Transverse colon (tissue), 4 donors: ENCODE measurements at regions not wholly inside any gene's neighbourhood (a gene's known extent, or its start where the extent isn't known, plus 50 kb on each side); places are given as distances from the start of the nearest gene placed in this dataset.

Experiments
- DNase-seq: peaks from one replicate; pipeline ENCODE4 v3.0.0-alpha.2; 2019
- H3K27ac ChIP-seq, 4 donors: fragments of 200-600 bp; sonication (generic); 2 replicates each; pipeline ENCODE4 v1.5.1; 2016 to 2018; ENCODE audit warnings: inconsistent platforms in 4 of 4
- H3K27me3 ChIP-seq: fragments of 200-600 bp; sonication (generic); 2 replicates; pipeline ENCODE4 v1.5.1; 2017; ENCODE audit warnings: inconsistent platforms
- H3K36me3 ChIP-seq, 4 donors: fragments of 200-600 bp; sonication (generic); 2 replicates each; pipeline ENCODE4 v1.5.1; 2017 to 2019; ENCODE audit warnings: inconsistent platforms in 4 of 4
- H3K4me1 ChIP-seq, 4 donors: fragments of 200-600 bp; sonication (generic); 2 replicates each; pipeline ENCODE4 v1.5.1; 2017 to 2020; ENCODE audit warnings: inconsistent platforms in 4 of 4
- H3K4me3 ChIP-seq, 4 donors: fragments of 200-600 bp; sonication (generic); 1 replicate in 1 of 4; 2 replicates in 3 of 4; pipeline versions ENCODE4 v1.5.1 to v1.6.1; 2017 to 2019; ENCODE audit warnings: inconsistent platforms in 4 of 4
- H3K9me3 ChIP-seq, 2 donors: fragments of 200-600 bp; sonication (generic); 2 replicates each; pipeline ENCODE4 v1.5.1; 2017 to 2019; ENCODE audit warnings: inconsistent platforms in 2 of 2
- EP300 ChIP-seq: sonication (generic); formaldehyde crosslinking; IDR thresholded peaks from one replicate; pipeline ENCODE4 v1.6.1; 2017; ENCODE audit warnings: antibody characterized with exemption, low read depth
- POLR2A ChIP-seq: fragments of 450-650 bp; IDR thresholded peaks from one replicate; pipeline ENCODE4 v1.6.1; 2016; ENCODE audit warnings: antibody characterized with exemption, mild to moderate bottlenecking, moderate library complexity
- POLR2AphosphoS5 ChIP-seq, 3 donors: sonication (generic); formaldehyde crosslinking; IDR thresholded peaks; one replicate each; pipeline ENCODE4 v1.6.1; 2016; ENCODE audit warnings: antibody characterized with exemption in 3 of 3
- WGBS, 2 donors: methylation state at CpG; one replicate each; pipeline ENCODE4 v1.1.5; 2018; ENCODE audit warnings: low coverage in 1 of 2; 5-methylcytosine and 5-hydroxymethylcytosine counted together
- in situ Hi-C, 4 donors: fragments of 200-750 bp; cut with MboI; loops; one replicate each; pipeline versions ENCODE4 v1.15.0 to v1.15.1; 2017; ENCODE audit warnings: low sequenced_read_pairs in 3 of 4, low pct_ligation_motif_present in 1 of 4, low pct_unique_long_range_greater_than_20kb in 1 of 4
- intact Hi-C: fragments of 100-400 bp; cut with DNase I; formaldehyde crosslinking; loops from one replicate; pipeline ENCODE4 v1.15.1; 2023; ENCODE audit warnings: low total_unique reads
- TF ChIP-seq, protein P1 (sequence below), 5 experiments: fragments of 200-600 bp in 3 of 5; fragments of 450-650 bp in 2 of 5; sonication (generic) in 3 of 5; IDR thresholded peaks; 1 replicate in 2 of 5; 2 replicates in 3 of 5; pipeline ENCODE4 v1.5.1; 2016 to 2017; ENCODE audit warnings: antibody characterized with exemption in 5 of 5, inconsistent platforms in 3 of 5, mild to moderate bottlenecking in 2 of 5, moderate library complexity in 1 of 5

DNA sequence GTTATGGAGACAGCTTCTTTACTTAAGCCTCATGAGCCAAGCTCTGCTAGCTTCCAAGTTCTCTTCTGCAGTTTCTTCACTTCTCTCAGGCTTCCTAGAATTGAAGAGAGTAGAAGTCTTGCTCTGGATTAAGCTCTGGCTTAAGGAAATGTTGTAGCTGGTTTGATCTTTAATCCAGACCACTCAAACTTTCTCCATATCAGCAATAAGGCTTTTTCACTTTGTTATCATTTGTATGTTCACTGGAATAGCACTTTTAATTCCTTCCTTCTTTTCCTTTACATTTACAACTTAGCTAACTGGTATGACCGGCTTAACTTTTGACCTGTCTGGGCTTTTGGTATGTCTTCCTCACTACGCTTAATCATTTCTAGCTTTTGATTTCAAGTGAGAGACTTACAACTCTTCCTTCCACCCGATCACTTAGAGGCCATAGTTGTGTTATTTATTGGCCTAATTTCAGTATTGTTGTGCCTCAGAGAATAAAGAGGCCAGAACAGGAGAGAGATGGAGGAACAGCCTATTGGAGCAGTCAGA, 236.6 kb upstream of the BMP2 start:
- Histone ChIP-seq H3K9me3 (no peaks in the 10 kb centered on the region), H3K27me3 (no peaks in the 10 kb centered on the region), H3K4me3 (no peak overlapping the region), H3K27ac (no peak overlapping the region), H3K36me3 (no peaks in the 10 kb centered on the region), H3K4me1 (no peaks in the 10 kb centered on the region)
- 55 to 59% methylated on average over 3 of the region's 3 CpGs for WGBS, 2 donors
- TF ChIP-seq POLR2A (no peak), EP300 (no peak), POLR2AphosphoS5 (IDR thresholded peaks at IDR 0.05) (no peak)
- TF ChIP-seq, protein P1, sequence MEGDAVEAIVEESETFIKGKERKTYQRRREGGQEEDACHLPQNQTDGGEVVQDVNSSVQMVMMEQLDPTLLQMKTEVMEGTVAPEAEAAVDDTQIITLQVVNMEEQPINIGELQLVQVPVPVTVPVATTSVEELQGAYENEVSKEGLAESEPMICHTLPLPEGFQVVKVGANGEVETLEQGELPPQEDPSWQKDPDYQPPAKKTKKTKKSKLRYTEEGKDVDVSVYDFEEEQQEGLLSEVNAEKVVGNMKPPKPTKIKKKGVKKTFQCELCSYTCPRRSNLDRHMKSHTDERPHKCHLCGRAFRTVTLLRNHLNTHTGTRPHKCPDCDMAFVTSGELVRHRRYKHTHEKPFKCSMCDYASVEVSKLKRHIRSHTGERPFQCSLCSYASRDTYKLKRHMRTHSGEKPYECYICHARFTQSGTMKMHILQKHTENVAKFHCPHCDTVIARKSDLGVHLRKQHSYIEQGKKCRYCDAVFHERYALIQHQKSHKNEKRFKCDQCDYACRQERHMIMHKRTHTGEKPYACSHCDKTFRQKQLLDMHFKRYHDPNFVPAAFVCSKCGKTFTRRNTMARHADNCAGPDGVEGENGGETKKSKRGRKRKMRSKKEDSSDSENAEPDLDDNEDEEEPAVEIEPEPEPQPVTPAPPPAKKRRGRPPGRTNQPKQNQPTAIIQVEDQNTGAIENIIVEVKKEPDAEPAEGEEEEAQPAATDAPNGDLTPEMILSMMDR (IDR thresholded peaks at IDR 0.05) = no peak
- no peak for DNase-seq
- in situ Hi-C loops (no loop called here), intact Hi-C loops (no loop called here)

DNA sequence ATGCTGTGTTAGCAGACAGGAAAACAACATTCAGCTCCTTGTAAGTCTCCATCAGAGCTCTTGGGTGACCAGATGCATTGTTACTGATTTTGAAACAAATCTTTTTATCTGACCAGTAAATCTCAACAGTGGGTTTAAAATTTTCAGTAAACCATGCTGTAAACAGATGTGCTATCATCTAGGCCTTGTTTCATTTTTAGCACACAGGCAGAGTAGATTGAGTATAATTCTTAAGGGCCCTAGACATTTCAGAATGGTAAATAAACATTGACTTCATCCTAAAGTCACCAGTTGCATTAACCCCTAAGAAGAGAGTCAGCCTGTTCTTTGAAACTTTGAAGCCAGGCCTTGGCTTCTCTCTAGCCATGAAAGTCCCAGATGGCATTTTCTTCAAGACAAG, 237.2 kb upstream of the BMP2 start:
- Histone ChIP-seq H3K9me3 (no peaks in the 10 kb centered on the region), H3K27ac (no peak overlapping the region), H3K4me1 (no peaks in the 10 kb centered on the region), H3K27me3 (no peaks in the 10 kb centered on the region), H3K36me3 (no peaks in the 10 kb centered on the region), H3K4me3 (no peak overlapping the region)
- TF ChIP-seq, protein P1 (IDR thresholded peaks at IDR 0.05) = no peak
- TF ChIP-seq POLR2AphosphoS5 (IDR thresholded peaks at IDR 0.05) = no peak
- no peak for TF ChIP-seq EP300
- TF ChIP-seq POLR2A = no peak
- no peak for DNase-seq
- intact Hi-C loops = no loop called here
- in situ Hi-C loops = no loop called here

DNA sequence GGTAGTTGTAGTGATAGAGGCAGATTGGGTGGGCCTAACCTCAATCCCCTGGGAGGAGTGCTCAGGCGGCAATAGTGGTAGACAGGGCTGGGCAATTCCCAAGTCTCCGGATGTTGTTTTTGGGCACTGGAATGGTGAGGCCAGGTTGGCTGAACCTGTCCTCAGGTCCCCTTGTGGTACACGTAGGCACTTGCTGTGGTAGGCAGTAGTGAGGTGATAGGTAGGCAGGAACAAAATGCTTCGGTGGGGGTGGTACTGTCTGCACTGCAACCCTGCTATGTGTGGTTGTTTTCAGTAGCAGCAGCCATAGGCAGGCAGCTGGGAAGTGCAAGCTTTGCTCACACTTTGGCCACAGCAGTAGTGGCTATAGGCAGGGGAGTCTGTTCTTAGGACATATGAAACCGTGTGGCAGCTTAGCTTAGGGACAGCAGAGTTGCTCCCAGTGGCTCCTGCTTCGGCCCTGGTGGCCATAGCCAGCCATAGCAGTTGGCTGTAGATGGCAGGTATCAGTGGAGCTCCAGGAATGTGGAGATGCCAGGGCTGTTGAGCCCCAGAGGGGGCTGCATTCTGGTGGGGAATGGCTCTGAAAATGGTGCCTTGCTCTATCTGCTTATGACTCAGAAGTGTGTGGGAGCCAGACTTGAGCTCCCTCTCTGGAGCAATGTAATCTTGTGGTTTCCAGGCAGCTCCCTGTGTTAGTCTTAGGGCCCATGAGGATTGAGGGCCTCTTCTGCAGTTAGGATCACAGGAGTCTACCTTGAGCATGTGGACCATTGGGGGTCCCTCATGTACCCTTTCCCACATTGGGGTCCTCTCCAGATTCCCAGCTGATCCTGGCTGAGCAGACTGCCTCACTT, 241.8 kb upstream of the BMP2 start:
- H3K4me1 ChIP-seq = no peaks in the 10 kb centered on the region
- no peak for DNase-seq
- no peak for TF ChIP-seq POLR2A
- TF ChIP-seq, protein P1 (IDR thresholded peaks at IDR 0.05) = no peak
- H3K9me3 ChIP-seq = peaks cover 0 to 7% of the 10 kb centered on the region in 2 donors
- 76% methylated on average over 6 of the region's 6 CpGs; no CpG with 5 or more reads in 1 of the 2 donors for WGBS, 2 donors
- in situ Hi-C loops = no loop called here
- H3K4me3 ChIP-seq = no peak overlapping the region
- no peaks in the 10 kb centered on the region for H3K27me3 ChIP-seq
- intact Hi-C loops = no loop called here
- H3K36me3 ChIP-seq = no peaks in the 10 kb centered on the region
- no peak overlapping the region for H3K27ac ChIP-seq

DNA sequence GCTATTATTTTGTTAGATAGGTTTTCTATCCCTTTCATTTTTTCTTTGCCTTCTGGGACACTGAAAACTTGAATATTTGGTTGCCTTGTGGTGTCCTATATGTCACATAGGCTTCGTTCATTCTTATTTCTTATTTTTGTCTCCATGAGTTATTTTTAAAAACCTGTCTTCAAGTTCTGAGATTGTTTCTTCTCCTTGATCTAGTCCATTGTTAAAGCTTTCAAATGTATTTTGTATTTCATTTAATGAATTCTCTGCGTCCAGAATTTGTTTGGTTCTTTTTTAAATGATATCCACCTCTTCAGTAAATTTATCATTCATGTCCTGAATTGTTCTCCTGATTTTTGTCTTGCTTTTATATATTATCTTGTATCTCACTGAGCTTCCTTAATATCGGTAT, 243.2 kb upstream of the BMP2 start:
- Histone ChIP-seq H3K4me1 (no peaks in the 10 kb centered on the region), H3K4me3 (no peak overlapping the region), H3K36me3 (no peaks in the 10 kb centered on the region), H3K9me3 (peaks cover 0 to 9% of the 10 kb centered on the region in 2 donors), H3K27me3 (no peaks in the 10 kb centered on the region), H3K27ac (no peak overlapping the region)
- TF ChIP-seq POLR2AphosphoS5 (IDR thresholded peaks at IDR 0.05) (no peak), EP300 (no peak), POLR2A (no peak)
- TF ChIP-seq, protein P1 (IDR thresholded peaks at IDR 0.05) = no peak
- DNase-seq = no peak
- intact Hi-C loops = no loop called here
- WGBS, 2 donors = 85 to 90% methylated on average over 3 of the region's 3 CpGs
- in situ Hi-C loops = no loop called here
